ENCODE measurements at regions not wholly inside any gene's neighbourhood (a gene's known extent, or its start where the extent isn't known, plus 50 kb on each side); places are given as distances from the start of the nearest gene placed in this dataset.
A peak's percentile ranks its signal among the peaks of the same experiment; 100 is the strongest.
"Not testable (repeated sequence)": the region's sequence is repeated elsewhere in the genome, so short reads cannot be mapped to it uniquely, and the experiment has no call there.

DNA sequence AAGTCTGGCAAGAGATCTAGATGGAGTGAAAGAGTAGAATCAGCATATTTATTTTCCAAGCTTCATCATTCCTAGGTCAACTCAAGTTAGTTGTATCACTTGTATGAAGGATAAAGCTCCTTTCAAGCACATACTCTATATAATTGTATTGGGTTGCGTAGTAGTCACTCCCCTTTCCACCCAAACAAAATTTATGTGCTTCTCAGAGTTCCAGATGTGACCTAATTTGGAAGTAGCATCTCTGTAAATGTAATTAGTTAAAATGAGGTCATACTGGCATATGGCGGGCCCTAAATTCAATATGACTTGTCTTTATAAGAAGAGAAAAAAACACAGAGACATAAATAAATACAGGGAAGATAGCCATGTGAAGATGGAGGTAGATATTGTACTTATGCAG, 226.8 kb upstream of the CHORDC1 start:
- no peak for DNase-seq

DNA sequence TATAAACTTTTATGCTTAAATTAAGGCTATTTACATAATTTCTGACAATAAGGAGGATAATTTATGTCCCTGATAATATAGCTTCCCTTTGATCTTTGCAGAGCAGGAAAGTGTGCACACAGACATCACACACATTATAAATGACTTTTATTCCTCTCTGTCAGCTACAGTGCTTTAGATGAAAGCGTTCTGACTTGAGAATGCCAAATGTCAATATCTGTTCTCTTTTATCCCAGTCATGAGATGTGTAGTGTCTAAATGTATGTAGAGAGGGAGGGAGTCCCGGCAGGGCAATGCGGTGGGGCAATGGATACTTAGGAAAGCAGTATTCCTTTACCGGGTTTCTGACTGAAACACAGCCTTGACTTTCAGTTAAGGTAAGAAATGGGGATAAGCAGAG, 225.4 kb upstream of the CHORDC1 start:
- no peak for DNase-seq

DNA sequence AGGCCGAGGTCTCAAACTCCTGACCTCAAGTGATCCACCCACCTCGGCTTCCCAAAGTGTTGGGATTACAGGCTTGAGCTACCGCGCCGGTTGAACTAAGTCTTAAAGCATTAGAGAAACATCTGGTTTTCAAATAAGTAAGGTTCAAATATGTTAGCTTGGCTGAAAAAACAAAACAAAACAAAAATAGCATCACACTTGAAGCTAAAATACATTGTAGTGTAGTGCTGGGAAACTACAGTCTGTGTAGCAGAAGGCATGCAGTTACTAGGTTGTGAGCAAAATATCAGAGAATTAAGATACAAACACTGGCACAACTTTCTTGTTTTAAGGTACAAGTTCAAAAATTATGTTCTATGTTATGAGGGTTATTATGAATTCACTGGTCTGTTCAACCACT, 224.8 kb upstream of the CHORDC1 start:
- no peak for DNase-seq

DNA sequence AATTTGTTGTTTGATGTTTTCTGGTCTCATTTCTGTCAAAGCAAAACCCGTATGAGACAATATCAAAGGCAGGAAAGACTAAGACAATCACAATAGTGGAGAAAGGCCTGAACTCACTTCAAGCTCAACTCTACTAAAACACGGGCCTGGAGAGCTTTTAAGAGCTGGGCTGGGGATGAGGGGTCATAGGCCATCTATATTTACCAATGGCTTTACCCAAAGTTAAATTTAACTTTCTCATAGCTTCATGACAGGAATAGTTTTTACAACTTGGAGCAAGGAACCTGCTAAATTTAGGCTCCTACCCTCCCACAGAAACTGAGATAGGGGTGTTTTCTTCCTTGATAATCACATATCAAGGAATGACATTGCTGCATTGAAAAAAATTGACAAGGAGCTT, 223.4 kb upstream of the CHORDC1 start:
- DNase-seq, result no peak

DNA sequence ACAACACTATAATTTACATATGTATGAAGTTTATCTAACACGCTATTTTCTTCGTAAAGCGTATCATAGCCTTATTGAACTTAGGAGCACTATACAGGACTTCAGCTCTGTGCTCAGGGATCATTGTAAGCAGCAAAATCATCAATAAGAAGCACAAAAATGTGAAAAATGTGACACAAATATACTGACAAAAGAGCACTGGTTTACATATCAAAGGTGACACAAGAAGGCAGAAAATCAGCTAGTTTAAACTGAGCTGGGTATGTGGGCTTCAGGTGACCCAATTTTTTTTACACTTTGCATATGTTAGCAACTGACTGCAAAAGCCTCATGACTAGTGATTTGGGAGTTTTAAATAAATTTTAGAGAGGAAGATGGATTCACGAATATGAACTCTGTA, 215.2 kb upstream of the CHORDC1 start:
- DNase-seq, result no peak

DNA sequence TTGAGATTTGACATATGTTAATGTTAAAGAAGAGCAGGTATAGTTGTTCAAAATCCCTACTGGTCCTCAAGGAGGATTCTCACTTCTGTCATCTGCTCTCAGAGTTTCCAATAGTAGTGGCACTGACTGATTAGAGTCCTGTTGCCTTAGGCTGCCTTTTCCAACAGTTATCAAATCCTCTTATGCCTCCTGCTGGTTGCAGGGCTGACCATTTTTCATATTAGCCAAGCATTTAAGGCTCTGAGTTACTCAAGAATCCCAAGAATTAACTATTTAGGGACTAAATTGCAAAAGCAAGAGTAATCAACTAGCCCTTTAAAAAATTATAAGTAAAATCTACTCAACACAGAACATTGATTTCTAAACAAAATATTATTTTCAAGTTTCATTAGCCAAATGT, 212.0 kb upstream of the CHORDC1 start:
- DNase-seq, result peak; percentile 24

DNA sequence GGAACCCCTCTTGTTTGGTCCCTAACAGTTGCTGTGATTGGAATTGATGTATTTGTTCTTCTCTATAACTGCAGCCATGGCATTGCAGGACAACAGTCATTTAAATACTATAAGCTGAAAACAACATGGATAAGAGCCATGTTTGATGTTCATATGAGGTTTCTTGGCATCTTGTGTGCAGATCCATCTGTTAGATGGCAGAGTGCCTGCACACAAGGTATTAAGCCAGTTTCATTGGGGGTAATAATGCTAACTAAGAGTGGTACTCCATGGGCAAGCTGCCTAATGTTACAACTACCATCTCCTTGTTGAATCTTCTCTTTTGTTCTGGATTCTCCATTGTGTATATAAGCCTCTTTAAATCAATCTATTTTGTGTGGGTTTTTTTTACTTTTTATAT, 206.0 kb upstream of the CHORDC1 start:
- peak; percentile 26 for DNase-seq

DNA sequence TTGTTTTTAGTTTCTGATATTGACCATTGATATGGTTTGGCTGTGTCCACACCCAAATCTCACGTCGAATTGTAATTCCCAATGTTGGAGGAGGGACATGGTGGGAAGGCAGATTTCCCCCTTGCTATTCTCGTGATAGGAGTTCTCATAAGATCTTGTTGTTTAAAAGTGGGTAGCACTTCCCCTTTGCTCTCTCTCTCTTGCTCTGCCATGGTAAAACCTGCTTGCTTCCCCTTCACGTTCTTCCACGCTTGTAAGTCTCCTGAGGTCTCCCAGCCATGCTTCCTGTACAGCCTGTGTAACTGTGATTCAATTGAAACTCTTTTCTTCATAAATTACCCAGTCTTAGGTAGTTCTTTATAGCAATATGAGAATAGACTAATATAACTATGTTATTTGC, 203.6 kb upstream of the CHORDC1 start:
- no peak for DNase-seq

DNA sequence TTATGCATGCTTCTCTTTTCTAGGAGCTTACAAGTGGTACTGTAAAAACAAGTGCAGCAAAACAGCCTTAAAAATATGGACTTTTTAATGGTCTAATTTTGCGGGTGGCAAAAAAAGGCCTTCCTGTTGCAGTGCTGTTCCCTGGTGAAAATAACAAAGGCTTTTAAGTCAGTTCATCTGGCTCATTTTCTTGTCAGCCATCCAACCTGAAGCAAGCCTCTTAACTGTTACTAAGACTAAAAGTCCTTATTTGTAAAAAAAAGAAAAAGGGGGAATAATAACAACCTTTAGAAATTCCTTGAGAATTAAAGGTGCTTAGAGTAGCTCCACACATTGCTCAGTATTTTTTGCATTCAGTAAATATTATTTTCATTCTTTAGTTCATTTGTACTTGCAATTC, 200.5 kb upstream of the CHORDC1 start:
- no peak for DNase-seq

DNA sequence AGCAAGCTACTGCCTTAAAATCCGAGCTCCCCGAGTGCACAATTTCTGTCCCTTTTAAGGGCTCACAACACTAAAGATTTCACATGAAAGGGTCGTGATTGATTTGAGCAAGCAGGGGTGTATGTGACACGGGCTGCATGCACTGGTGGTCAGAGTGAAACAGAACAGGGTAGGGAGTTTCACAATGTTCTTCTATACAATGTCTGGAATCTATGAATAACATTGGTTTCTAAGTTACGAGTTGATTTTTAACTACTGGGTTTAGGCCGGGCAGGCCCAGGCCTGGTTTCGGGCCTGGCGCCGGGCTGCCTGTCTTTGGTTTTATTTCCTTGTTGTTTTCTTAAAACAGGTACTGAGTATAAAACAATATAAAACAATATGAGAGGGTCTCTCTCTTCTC, 199.9 kb upstream of the CHORDC1 start:
- DNase-seq, result not testable (repeated sequence)

DNA sequence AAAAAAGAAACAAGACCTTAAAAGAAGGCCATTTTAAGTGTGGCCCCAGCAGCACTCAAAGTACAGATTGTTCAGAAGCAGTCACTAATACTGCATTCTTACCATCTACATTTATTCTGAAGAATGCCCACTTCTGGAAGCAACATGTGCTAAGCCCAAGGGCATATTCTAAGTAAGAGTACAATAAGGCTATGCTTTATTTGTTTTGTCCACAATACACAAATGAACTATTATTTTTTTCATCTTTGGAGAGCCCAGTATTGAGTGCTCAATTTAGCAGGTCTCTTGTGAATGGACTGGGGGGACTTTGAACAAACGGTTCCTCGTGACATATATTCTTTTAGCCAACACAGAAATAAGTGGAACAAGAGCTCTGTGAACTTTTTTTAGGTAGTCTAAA, 191.4 kb upstream of the CHORDC1 start:
- DNase-seq, result no peak

DNA sequence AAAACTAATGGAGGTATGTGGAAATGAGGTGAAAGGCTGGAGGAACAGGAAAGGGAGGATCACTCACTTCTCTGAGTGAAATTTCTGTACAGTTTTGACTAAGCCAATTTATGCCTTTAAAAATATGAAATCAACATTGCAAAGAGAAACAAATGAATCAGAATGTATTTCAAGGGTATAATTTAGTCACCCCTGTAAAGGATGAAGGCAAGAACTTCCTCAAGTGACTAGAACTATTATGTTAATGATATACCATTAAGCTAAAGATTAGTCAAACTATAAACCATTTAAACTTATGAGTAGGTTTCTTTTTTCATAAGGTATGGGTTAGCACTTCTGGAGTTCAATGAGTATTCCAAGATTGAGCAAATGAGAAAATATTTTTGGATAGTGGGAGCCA, 184.5 kb upstream of the CHORDC1 start:
- DNase-seq, result no peak

DNA sequence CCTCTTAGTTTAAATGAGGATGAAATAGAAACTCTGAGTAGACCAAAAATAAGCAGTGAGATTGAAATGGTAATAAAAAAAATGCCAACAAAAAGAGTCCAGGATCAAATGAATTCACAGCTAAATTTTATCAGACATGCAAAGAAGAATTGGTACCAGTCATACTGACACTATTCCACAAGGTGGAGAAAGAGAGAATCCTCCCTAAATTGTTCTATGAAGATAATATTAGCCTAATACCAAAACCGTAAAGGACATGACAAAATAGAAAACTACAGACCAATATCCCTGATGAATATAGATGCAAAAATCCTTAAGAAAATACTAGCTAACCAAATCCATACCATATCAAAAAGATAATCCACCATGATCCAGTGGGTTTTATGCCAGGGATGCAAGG, 169.8 kb upstream of the CHORDC1 start:
- DNase-seq, result no peak

DNA sequence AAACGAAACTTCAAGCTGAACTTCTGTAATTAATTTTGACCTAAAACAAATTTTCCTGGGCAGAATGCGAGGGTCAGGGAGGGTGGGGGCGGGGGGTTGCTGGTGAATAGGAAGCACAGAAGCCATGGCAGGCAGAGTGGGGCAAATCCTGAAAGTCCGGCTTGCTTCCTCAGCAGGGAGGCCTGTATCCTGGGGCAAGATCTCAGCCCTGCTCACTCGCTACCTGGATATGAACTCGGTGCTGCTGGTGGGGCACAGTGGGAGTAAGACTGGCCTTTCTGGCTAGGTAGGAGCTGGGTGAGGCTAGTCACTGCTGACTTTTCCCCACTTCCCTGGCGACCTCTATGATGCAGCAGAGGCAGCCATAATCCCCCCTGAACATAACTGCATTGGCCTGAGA, 168.9 kb upstream of the CHORDC1 start:
- no peak for DNase-seq

DNA sequence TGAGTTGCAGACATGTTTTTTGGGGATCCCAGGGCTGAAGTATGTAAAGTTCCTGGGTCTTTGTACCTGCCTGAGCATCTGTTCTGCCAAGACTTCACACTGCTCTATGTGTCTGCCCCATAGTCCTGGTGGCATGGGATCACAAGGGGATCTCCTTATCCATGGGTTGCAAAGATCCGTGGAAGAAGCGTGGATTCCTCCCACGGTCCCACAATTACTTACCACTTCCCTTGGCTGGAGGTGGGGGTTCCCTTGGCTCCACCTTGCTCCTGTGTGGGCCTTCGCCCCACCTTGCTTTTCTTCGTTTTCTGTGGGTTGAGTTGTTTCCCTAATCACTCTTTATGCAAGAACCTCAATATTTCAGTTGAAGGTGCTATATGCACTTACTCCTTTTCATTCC, 157.4 kb upstream of the CHORDC1 start:
- no peak for DNase-seq

DNA sequence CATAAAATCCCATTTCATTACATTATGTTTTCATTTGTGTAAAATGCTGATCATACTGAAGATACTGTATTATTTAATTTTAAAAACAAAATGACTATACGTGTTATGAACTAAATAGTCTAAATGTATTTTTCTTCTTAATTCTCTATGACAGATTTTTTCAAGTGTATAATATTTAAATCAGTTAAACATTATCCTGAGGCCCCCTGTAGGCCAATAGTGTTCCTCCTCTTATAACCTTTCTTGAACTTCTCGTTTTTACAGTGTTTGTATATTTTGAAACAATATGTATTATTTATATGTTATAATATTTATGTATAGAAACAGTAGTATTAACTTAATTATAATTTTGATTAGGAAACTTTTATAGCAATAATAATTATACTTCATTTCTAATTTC, 151.1 kb upstream of the CHORDC1 start:
- DNase-seq, result no peak

DNA sequence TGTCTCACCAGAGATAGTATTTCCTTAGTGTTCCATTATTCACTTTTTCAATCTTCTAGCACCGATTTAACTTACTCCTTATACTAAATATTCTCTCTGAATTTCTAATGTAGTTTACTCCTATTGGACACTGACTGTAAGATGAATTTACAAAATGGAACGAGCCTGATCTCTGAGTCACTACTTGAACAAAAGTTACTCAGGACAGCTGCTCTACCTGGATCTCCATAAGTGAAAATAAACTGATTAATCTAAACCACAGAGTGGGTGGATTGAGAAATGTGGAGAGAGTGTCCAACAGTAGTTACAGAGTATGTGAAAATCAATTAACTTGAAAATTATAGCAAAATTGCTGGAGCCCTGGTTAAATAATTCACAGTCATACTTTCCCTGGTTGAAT, 141.7 kb upstream of the CHORDC1 start:
- peak; percentile 35 for DNase-seq

DNA sequence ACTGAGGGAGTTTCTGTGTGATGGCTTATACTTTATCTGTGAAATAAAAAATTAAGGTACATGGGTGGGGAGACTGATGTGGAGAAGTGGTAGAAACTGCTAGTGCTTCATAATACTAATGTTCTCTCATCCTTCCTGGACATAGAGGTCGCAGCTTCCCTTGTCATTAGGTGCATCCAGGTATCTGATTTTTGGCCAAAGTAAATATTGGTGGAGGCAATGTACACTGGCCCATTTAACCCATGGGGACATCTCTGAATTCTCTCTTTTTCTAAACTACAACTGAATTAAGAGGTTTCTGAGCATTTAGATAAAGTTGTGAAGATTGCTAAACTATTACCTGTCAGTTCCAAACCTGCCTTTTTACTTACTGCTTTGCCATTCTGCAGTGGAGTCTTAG, 140.9 kb upstream of the CHORDC1 start:
- DNase-seq, result no peak

DNA sequence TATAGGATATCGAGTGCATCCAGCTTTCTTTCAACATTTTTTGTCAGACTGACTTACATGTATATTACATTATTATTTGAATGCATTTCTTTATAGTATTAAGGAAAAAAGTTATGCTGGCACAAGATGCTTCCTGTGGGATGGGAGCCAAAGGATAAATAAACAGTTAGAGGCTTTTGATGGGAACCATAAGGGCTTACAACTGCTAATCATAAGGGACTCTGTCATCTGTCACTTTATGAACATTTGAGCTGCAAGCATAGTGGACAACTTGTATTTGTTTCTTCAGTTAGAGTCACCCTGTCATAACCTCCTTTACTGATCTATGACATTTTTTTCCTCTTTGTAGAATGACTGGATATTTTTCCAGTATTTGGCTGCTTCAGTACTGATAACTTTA, 132.4 kb upstream of the CHORDC1 start:
- DNase-seq, result peak; percentile 19

DNA sequence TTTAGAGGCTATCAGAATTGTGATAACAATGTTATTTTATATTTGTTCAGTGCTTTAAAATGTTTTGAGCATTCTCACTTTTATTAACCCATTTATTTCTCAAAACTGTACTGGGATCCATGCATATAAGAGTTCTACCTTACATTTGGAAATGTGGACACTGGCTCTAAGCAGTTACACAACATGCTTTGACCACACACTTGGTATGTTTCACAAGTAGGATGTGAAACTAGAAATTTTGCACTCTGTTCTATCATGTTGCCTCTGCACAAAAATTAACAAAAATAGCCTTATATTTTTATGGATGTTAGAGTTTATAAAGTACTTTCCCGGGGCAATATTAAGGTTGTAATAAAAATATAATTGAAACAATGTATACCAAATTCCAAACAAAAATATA, 126.9 kb upstream of the CHORDC1 start:
- DNase-seq, result no peak

DNA sequence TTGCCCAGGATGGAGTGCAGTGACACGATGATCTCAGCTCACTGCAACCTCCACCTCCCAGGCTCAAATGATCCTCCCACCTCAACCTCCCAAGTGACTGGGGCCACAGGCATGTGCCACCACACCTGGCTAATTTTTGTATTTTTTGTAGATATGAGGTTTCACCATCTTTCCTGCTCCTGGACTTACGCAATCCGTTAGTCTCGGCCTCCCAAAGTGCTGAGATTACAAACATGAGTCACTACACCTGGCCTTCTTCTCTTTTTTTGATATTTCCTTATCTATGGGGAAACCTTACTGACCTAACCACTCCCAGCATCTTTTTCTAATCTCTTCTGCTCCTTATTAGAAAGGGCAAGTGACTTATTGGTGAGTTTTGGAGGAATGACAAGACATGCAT, 121.7 kb upstream of the CHORDC1 start:
- DNase-seq, result no peak

DNA sequence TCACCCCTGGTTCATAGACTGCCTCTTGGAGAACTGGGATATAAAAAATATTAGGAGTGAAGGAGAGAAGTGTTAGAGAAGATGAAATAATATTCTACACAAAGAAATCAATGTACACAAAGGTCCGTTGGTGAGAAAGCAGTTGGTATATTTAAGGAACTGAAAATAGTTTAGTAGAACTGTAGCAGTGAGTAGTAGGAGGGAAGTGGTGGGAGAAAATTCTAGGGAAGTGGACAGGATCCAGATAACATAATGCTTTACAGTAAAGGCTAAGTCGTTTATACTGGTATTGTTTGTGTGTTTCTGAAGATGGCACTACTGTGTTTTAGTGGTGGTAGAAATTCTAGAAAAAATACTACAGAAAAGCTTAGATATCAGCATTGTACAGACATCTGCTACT, 120.8 kb upstream of the CHORDC1 start:
- DNase-seq, result no peak

DNA sequence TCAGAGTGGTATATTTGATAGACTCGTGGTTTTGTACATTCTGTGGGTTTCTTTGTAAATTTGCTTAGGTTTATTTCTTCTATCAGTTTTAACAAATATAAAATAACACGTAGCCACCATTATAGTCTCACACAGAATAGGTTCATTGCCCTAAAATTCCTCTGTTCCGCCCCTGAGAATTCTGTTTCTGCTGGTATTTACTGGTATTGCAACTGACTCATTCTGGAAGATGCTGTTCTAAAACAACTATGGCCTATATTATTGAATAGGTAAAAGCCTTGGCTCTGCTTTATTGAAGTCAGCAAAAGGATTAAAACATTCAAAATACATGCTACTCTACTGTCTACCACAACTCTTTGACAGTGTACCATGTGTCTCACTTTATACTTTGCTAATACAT, 119.1 kb upstream of the CHORDC1 start:
- DNase-seq, result no peak

DNA sequence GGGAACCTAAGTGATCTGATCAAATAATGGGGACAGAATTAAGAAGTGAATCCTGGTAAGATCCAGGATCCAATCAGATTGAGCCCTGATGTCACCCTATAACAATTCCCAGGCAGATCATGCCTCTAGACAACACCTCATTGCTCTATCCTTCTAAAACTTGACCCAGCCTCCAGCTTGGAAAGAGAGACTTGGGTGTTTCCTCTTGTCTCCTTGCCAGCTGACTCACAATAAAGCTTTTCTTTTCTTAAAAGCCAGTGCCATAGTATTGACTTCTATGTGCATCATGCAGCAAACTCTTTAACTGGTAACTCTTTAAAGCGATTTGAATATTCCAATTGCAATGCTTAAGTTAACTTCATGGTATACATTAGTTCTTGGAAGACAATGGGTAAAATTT, 109.6 kb upstream of the CHORDC1 start:
- DNase-seq, result no peak

DNA sequence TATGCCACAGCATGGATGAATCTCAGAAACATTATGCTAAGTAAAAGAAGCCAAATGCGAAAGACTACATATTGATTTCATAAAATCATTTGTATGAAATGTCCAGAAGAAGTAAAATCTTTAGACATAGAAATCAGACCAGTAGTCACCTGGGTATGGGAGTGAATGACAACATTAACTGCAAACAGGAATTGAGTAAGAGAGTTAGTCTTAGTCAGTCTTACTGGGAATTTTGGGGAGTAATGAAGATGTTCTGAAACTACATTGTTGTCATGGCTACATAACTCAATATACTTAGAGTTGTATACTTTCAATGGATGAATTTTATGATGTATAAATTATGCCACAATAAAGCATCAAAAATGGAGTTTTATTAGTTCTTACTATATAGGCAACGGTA, 107.8 kb upstream of the CHORDC1 start:
- DNase-seq, result no peak

DNA sequence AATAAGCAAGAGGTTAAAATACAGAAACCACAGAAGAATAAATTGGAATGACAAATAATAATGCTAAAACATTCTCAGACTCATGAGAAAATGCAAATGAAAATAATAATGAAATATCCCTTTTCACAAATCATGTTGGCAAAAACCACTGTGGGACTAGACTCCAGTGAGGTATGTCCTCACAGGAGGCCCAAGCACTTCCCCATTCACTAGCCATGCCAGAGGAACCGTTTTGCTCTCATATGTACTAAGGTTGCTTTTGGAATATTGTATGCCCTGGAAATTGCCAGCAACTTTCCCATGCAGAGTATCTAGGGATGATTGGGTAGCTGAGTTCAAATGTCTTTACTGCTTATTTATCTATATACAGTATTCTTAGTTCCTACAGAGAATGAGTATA, 106.2 kb upstream of the CHORDC1 start:
- DNase-seq, result no peak

DNA sequence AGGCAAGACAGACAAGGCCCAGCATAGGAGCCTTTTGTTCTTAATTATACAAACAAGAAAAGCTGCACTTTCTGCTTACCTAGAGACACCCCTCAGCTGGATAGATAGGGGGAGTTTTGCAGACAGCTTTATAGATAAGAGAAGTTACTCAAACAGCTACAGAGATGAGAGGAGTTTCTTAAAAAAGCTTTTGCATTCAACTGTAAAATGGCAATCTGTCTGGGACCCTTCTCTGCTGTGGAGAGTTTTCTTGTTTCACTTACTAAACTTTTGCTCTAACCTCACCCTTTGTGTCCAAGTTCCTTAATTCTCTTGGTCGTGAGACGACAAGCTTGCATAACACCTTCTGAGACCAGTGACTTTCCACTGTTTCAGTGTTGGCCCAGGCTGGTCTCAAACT, 103.8 kb upstream of the CHORDC1 start:
- no peak for DNase-seq
